Fibroblast of pulmonary artery (primary cell): ENCODE measurements at regions not wholly inside any gene's neighbourhood (a gene's known extent, or its start where the extent isn't known, plus 50 kb on each side); places are given as distances from the start of the nearest gene placed in this dataset.

Experiments
- DNase-seq: peaks from one replicate; pipeline ENCODE4 v3.0.0-alpha.2; 2010; ENCODE audit warnings: low read depth
- H3K4me3 ChIP-seq: replicated peaks from 2 replicates; pipeline ENCODE4 v1.5.1; 2011; ENCODE audit warnings: low read depth, mild to moderate bottlenecking, control low read depth, low read length, moderate library complexity
- TF ChIP-seq, protein P1 (sequence below): IDR thresholded peaks from 2 replicates; pipeline ENCODE4 v1.5.1; 2011; ENCODE audit warnings: mild to moderate bottlenecking, control low read depth, low read length, inconsistent platforms; ENCODE audit errors: missing control alignments

GRCh38 chr12:111038077-111038476, 117.7 kb upstream of the MYL2 start:
- no peak overlapping the region for H3K4me3 ChIP-seq
- DNase-seq = no peak
- TF ChIP-seq, protein P1, sequence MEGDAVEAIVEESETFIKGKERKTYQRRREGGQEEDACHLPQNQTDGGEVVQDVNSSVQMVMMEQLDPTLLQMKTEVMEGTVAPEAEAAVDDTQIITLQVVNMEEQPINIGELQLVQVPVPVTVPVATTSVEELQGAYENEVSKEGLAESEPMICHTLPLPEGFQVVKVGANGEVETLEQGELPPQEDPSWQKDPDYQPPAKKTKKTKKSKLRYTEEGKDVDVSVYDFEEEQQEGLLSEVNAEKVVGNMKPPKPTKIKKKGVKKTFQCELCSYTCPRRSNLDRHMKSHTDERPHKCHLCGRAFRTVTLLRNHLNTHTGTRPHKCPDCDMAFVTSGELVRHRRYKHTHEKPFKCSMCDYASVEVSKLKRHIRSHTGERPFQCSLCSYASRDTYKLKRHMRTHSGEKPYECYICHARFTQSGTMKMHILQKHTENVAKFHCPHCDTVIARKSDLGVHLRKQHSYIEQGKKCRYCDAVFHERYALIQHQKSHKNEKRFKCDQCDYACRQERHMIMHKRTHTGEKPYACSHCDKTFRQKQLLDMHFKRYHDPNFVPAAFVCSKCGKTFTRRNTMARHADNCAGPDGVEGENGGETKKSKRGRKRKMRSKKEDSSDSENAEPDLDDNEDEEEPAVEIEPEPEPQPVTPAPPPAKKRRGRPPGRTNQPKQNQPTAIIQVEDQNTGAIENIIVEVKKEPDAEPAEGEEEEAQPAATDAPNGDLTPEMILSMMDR = no peak

- no peak for DNase-seq
- TF ChIP-seq, protein P1 = no peak
- H3K4me3 ChIP-seq = no peak overlapping the region
Observed at GRCh38 chr12:111037047-111037446, 116.7 kb upstream of the MYL2 start.

DNA sequence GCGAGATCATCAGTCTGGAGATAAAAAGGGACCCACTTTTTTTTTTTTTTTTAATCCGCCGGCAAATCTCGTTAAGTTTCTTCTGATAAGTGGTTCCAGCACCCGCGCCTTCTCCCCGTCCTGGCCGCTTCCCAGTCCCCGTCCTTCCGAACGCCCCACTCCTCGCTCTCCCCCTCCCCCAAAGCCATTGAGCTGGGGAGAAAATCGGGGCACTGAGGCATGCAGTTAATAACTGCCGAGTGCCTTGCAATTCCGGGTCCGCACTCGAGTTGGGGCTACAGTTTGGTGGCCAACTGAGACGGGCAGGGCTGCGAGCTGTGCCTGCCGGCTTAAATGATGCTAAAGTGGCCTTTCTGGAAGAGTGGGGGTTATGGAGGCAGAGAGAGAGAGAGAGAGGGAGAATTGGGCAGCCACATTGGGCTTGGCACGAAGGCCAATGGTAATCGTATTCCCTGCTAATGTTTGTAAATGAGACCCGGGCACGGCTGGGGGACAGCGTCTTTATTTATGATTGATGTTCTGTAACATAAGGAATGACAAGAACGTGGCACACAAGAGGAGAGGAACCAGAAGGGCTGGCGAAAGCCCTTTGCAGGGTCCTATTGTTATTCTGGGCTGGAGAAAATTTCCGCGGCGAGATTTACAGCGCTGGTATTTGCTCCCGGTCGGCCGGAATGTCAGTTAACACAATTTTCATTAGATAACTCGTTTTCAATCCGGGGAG, 115.4 kb upstream of the MYL2 start:
- H3K4me3 ChIP-seq = no peak overlapping the region
- no peak for DNase-seq
- TF ChIP-seq, protein P1 = no peak

DNA sequence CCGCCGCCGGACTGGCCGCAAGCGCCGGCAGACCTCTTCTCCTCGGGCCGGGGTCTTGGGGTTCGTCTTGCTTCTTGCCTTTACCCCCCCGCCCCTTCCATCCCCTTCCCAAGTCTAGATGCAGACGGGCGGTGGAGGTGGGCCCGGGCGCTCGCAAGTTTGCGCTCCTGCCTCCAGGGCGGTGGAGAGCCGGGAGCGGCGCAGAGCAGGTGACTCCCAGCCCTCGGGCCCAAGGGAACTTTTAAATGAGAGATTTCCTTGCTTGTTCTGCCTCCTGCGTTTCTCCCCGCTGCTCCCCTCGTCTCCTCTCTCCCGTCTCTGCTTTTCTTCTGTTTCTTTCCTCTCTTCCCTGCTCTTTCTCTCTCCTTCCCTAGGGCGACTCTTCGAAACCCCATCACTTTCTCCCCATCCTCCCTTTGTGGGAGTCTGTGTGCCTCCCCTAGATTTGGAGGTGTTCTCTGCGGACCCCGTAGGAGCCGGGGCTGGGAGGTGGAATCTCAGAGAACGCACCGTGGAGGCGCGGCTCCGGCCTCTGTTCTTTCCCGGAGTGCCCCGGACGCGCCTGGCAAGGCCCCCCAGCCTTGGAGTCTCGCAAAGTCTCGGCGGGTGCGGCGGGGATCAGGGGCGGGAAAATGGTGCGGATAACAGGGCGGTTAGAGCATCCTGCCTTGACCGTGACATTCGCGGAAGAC, 114.7 kb upstream of the MYL2 start:
- no peak overlapping the region for H3K4me3 ChIP-seq
- DNase-seq = no peak
- TF ChIP-seq, protein P1 = no peak

- TF ChIP-seq, protein P1 = no peak
- H3K4me3 ChIP-seq = no peak within 1 kb of the TSS
- no peak for DNase-seq
Observed at GRCh38 chr12:111034083-111034885, 113.9 kb upstream of the MYL2 start, which contains the start of gene CUX2. CUX2 (plus strand) TSS chr12:111034165.

GRCh38 chr12:111033281-111034082, 113.1 kb upstream of the MYL2 start:
- no peak for DNase-seq
- H3K4me3 ChIP-seq = no peak overlapping the region
- TF ChIP-seq, protein P1 = no peak
